Neural crest cell (in vitro differentiated cells): ENCODE measurements at regions not wholly inside any gene's neighbourhood (a gene's known extent, or its start where the extent isn't known, plus 50 kb on each side); places are given as distances from the start of the nearest gene placed in this dataset.
A peak's percentile ranks its signal among the peaks of the same experiment; 100 is the strongest.

ENCODE experiments used
- DNase-seq: peaks from one replicate; pipeline ENCODE4 v3.0.0; 2021; ENCODE audit warnings: low read depth, mixed read lengths, low spot score
- H3K27ac Mint-ChIP-seq: one replicate; pipeline ENCODE4 v1.8.0; 2021; ENCODE audit warnings: mild to moderate bottlenecking, mixed read lengths; ENCODE audit not compliant: unreplicated experiment
- H3K27me3 Mint-ChIP-seq: 2 replicates; pipeline ENCODE4 v1.8.0; 2021; ENCODE audit warnings: low read depth, mild to moderate bottlenecking, mixed read lengths
- H3K36me3 Mint-ChIP-seq: 2 replicates; pipeline ENCODE4 v1.8.0; 2021; ENCODE audit warnings: low read depth, mild to moderate bottlenecking, mixed read lengths
- H3K4me1 Mint-ChIP-seq: 2 replicates; pipeline ENCODE4 v1.8.0; 2021; ENCODE audit warnings: mixed read lengths
- H3K4me3 Mint-ChIP-seq: one replicate; pipeline ENCODE4 v1.8.0; 2021; ENCODE audit warnings: mild to moderate bottlenecking, mixed read lengths
- H3K9me3 Mint-ChIP-seq: 2 replicates; pipeline ENCODE4 v1.8.0; 2021; ENCODE audit warnings: mixed read lengths
- CTCF ChIP-seq: fragments of 200-600 bp; sonication (generic); conservative IDR thresholded peaks from 2 replicates; pipeline ENCODE4 v1.5.0; 2021; ENCODE audit warnings: antibody characterized with exemption, mild to moderate bottlenecking

- Mint-ChIP-seq H3K27ac (no peak overlapping the region), H3K4me1 (peaks cover 22% of the 10 kb centered on the region), H3K4me3 (no peak overlapping the region), H3K27me3 (no peaks in the 10 kb centered on the region), H3K36me3 (no peaks in the 10 kb centered on the region), H3K9me3 (peaks cover 10% of the 10 kb centered on the region)
- no peak for DNase-seq
- TF ChIP-seq CTCF: no peak
Observed at GRCh38 chr2:152240559-152241231, 65.1 kb upstream of the STAM2 start.

DNA sequence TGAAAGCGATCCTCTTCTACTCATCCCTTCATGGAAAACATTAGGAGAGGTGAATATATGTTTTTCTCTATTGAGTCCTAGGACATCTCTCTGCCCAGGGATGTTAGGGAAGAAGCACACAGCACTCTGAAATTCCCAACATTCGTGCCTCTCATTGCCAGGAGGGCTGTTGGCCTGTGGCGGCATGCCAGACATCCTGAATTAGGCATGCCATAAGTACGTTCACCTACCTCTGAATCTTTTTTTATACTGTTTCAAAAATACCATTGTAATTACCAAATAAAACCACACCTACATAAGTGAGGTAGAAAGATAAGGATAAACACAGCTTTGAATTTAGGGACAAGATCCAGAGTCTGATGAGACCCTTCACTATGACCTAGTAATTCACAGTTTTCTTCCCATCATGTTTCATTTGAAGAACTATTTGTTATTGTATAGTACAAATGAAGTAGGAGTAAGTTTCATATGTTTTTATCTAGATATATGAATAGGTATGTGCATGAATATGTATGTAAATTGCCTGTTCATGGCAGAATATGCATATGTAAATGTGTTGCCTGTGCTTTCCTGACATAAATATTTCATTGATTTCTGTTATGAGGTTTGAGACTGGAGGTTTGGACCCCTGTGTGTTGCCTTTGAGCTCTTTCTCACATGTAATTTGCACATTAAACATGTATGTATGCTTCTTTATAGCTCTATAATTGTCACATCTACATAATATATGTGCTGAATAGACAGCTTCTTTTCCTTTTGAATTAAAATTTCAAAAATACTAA lies 66.6 kb upstream of the STAM2 start:
- Mint-ChIP-seq H3K4me1 (peaks cover 22% of the 10 kb centered on the region), H3K9me3 (peaks cover 10% of the 10 kb centered on the region), H3K4me3 (no peak overlapping the region), H3K27ac (no peak overlapping the region), H3K27me3 (no peaks in the 10 kb centered on the region), H3K36me3 (no peaks in the 10 kb centered on the region)
- no peak for DNase-seq
- no peak for TF ChIP-seq CTCF

- Mint-ChIP-seq H3K27me3 (no peaks in the 10 kb centered on the region), H3K36me3 (no peaks in the 10 kb centered on the region), H3K4me3 (no peak overlapping the region), H3K4me1 (peaks cover 22% of the 10 kb centered on the region), H3K9me3 (peaks cover 10% of the 10 kb centered on the region), H3K27ac (no peak overlapping the region)
- DNase-seq: no peak
- TF ChIP-seq CTCF: no peak
Observed at GRCh38 chr2:152242787-152243472, 67.4 kb upstream of the STAM2 start.

DNA sequence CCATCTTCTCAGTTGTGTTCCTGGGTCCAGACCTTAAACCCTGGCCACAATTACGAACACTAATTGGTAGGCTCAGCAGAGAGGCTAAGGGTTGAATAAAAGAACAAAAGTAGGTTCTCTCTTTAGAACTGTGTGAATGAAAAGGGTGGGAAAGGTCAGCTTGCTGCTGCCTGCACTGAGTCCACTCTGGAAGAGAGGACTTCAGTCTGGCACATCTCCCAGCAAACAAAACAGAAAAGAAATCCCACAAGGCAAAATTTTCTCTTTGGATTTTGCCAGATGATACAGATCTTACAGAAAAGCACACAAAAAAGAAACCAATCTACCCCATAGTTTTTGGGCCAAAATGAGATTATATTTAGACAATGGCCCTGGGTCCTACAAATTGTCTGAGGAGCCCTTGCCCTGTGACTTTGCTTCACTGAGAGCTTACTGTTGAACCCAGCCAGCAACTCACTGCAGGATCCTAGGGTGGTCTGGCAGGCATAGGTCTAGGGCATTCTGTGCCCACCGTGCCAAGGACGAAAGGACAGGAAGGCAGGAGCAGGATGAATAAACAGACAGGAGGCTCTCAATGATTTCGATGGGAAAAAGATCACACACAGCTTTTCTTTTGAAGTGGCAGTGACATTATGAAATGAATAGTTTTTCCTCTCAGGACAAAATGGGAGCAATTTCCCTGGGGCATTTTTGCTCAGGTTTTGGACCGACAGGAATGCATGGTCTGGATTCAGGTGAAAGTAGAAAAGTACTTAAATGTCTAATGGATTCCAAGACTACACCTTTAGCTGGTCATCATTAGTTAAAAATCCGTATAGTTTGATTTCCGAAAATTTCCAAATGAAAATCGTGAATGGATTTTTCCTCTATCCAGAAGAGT lies 68.4 kb upstream of the STAM2 start:
- no peaks in the 10 kb centered on the region for H3K27me3 Mint-ChIP-seq
- peaks cover 10% of the 10 kb centered on the region for H3K9me3 Mint-ChIP-seq
- no peak overlapping the region for H3K4me3 Mint-ChIP-seq
- no peak for DNase-seq
- peaks cover 22% of the 10 kb centered on the region for H3K4me1 Mint-ChIP-seq
- H3K27ac Mint-ChIP-seq: peak overlapping the region; percentile 92
- H3K36me3 Mint-ChIP-seq: no peaks in the 10 kb centered on the region
- TF ChIP-seq CTCF: no peak

GRCh38 chr2:152245653-152246052 lies 70.1 kb upstream of the STAM2 start:
- no peak overlapping the region for H3K27ac Mint-ChIP-seq
- DNase-seq: no peak
- peaks cover 22% of the 10 kb centered on the region for H3K4me1 Mint-ChIP-seq
- no peak overlapping the region for H3K4me3 Mint-ChIP-seq
- TF ChIP-seq CTCF: no peak
- no peaks in the 10 kb centered on the region for H3K36me3 Mint-ChIP-seq
- peaks cover 2% of the 10 kb centered on the region for H3K9me3 Mint-ChIP-seq
- no peaks in the 10 kb centered on the region for H3K27me3 Mint-ChIP-seq
